IMR-90 (cell line): ENCODE measurements at regions not wholly inside any gene's neighbourhood (a gene's known extent, or its start where the extent isn't known, plus 50 kb on each side); places are given as distances from the start of the nearest gene placed in this dataset. TPM values are rescaled to one million over a fixed set of nuclear protein-coding genes. Genes with fewer than 3 reads are reported as not detected.

ENCODE experiments used
- microRNA-seq, 2 experiments: library from miRNA; stranded (forward) in 1 of 2; unstranded in 1 of 2; fragments of 10-50 nt in 1 of 2; fragments of <30 nt in 1 of 2; gene quantifications in 1 of 2; microRNA quantifications in 1 of 2; one replicate each; pipeline versions ENCODE3 to v1.1.0; 2013 to 2020; ENCODE audit not compliant: insufficient read depth in 1 of 2, insufficient read length in 1 of 2, unreplicated experiment in 1 of 2
- small RNA-seq, 5 experiments: library from RNA; depleted of rRNA; stranded (forward); fragments of <200 nt; gene quantifications; one replicate each; pipeline ENCODE3, GENCODE V24; 2012

Small RNA genes lying in the stretch of these regions (microRNA-seq; reads per million reads assigned to microRNA genes)
- gene AC136428.2 (ENCODE audit: insufficient read depth, insufficient read length) = not detected
- gene ENPP7P13 (ENCODE audit: insufficient read depth, insufficient read length) = not detected

Small RNA genes lying in the stretch of these regions (small RNA-seq; reads per million reads assigned to genes)
- gene AC136428.2 (0 reads per million in 5 experiments), gene ENPP7P13 (0 reads per million in 5 experiments)
